ENCODE measurements at regions not wholly inside any gene's neighbourhood (a gene's known extent, or its start where the extent isn't known, plus 50 kb on each side); places are given as distances from the start of the nearest gene placed in this dataset.

- in situ Hi-C loops (cut with HindIII; ENCODE audit: low sequenced_read_pairs) = no loop called here
- no peak for DNase-seq (ENCODE audit: low spot score)
These were observed 326.2 kb downstream of the DUSP10 start for GRCh38 chr1:221415651-221416050.

GRCh38 chr1:221416142-221416541 is 325.7 kb downstream of the DUSP10 start:
- no peak for DNase-seq (ENCODE audit: low spot score)
- in situ Hi-C loops (cut with HindIII; ENCODE audit: low sequenced_read_pairs) = no loop called here

GRCh38 chr1:221416723-221417122 is 325.2 kb downstream of the DUSP10 start:
- in situ Hi-C loops (cut with HindIII; ENCODE audit: low sequenced_read_pairs) = no loop called here
- no peak for DNase-seq (ENCODE audit: low spot score)

GRCh38 chr1:221418346-221418745 is 323.5 kb downstream of the DUSP10 start:
- DNase-seq (ENCODE audit: low spot score) = no peak
- in situ Hi-C loops (cut with HindIII; ENCODE audit: low sequenced_read_pairs) = no loop called here

GRCh38 chr1:221419513-221420095 is 322.3 kb downstream of the DUSP10 start:
- in situ Hi-C loops (cut with HindIII; ENCODE audit: low sequenced_read_pairs) = no loop called here

GRCh38 chr1:221429264-221429663 is 312.6 kb downstream of the DUSP10 start:
- DNase-seq (ENCODE audit: low spot score) = no peak
- in situ Hi-C loops (cut with HindIII; ENCODE audit: low sequenced_read_pairs) = no loop called here

More at GRCh38 chr1:221419513-221420095, 322.3 kb downstream of the DUSP10 start:
- DNase-seq (ENCODE audit: low spot score) = peak; percentile 7

- DNase-seq (ENCODE audit: low spot score) = no peak
- in situ Hi-C loops (cut with HindIII; ENCODE audit: low sequenced_read_pairs) = no loop called here
These were observed 311.5 kb downstream of the DUSP10 start for GRCh38 chr1:221430152-221430960.

- in situ Hi-C loops (cut with HindIII; ENCODE audit: low sequenced_read_pairs) = no loop called here
- no peak for DNase-seq (ENCODE audit: low spot score)
These were observed 310.7 kb downstream of the DUSP10 start for GRCh38 chr1:221431068-221431651.

GRCh38 chr1:221431961-221432360 is 309.9 kb downstream of the DUSP10 start:
- in situ Hi-C loops (cut with HindIII; ENCODE audit: low sequenced_read_pairs) = no loop called here
- DNase-seq (ENCODE audit: low spot score) = no peak

GRCh38 chr1:221435504-221435904 is 306.4 kb downstream of the DUSP10 start:
- DNase-seq (ENCODE audit: low spot score) = peak; percentile 41
- in situ Hi-C loops (cut with HindIII; ENCODE audit: low sequenced_read_pairs) = no loop called here

GRCh38 chr1:221437171-221437570 is 304.7 kb downstream of the DUSP10 start:
- DNase-seq (ENCODE audit: low spot score) = no peak
- in situ Hi-C loops (cut with HindIII; ENCODE audit: low sequenced_read_pairs) = no loop called here

- in situ Hi-C loops (cut with HindIII; ENCODE audit: low sequenced_read_pairs) = no loop called here
- DNase-seq (ENCODE audit: low spot score) = no peak
These were observed 304.0 kb downstream of the DUSP10 start for GRCh38 chr1:221437926-221438325.

- DNase-seq (ENCODE audit: low spot score) = no peak
- in situ Hi-C loops (cut with HindIII; ENCODE audit: low sequenced_read_pairs) = no loop called here
These were observed 302.7 kb downstream of the DUSP10 start for GRCh38 chr1:221439008-221439746.

GRCh38 chr1:221439747-221440501 is 302.0 kb downstream of the DUSP10 start:
- DNase-seq (ENCODE audit: low spot score) = no peak
- in situ Hi-C loops (cut with HindIII; ENCODE audit: low sequenced_read_pairs) = no loop called here

- DNase-seq (ENCODE audit: low spot score) = no peak
- in situ Hi-C loops (cut with HindIII; ENCODE audit: low sequenced_read_pairs) = no loop called here
These were observed 301.2 kb downstream of the DUSP10 start for GRCh38 chr1:221440658-221441057.

GRCh38 chr1:221442056-221442455 is 299.8 kb downstream of the DUSP10 start:
- in situ Hi-C loops (cut with HindIII; ENCODE audit: low sequenced_read_pairs) = no loop called here
- DNase-seq (ENCODE audit: low spot score) = no peak

GRCh38 chr1:221444346-221444745 is 297.5 kb downstream of the DUSP10 start:
- in situ Hi-C loops (cut with HindIII; ENCODE audit: low sequenced_read_pairs) = no loop called here
- DNase-seq (ENCODE audit: low spot score) = no peak

- no peak for DNase-seq (ENCODE audit: low spot score)
- in situ Hi-C loops (cut with HindIII; ENCODE audit: low sequenced_read_pairs) = no loop called here
These were observed 293.2 kb downstream of the DUSP10 start for GRCh38 chr1:221448585-221449175.

- in situ Hi-C loops (cut with HindIII; ENCODE audit: low sequenced_read_pairs) = no loop called here
- no peak for DNase-seq (ENCODE audit: low spot score)
These were observed 292.7 kb downstream of the DUSP10 start for GRCh38 chr1:221449194-221449593.

Measured in G401 (cell line).